ENCODE measurements at regions not wholly inside any gene's neighbourhood (a gene's known extent, or its start where the extent isn't known, plus 50 kb on each side); places are given as distances from the start of the nearest gene placed in this dataset.

DNA sequence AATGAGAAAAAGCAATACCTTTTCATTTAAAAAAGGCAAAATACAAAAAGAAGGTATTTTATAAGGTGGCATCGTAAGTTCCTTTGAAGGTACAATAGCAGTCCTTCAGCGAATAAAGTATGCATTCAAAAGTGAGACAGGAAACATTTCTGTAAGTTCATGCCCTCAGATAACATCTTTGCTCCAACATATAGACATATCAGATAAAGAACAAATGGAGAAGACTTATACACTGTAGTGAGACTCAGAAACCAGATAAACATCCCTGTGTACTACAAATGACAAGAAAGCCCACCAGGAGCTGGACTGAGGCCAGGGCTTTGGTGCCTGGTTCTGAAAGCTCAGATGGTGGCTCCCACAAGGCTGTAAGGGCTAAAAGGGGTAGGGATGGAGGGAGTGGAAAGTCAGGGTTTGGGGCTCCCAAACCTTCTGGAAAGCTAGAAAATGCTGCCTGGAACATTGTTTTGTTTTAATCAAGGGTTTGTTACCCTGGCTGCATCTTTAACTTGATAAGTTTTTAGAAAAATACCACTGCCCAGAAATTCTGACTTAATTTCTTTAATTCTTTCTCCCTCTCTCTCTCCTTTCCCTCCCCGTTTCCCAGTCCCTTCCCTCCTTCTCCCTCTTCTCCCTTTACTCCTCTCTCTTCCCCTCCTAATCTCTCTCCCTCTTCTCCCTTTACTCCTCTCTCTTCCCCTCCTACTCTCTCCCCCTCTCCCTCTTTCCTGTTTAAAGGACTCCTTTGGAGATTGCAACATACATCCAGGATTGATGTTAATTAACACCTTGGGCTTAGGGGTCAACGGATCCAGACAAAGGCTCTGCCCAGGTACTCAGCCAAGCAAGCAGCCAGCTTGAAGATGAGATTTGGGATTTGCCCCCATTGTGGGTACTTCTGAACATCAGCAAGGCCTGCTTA is 126.1 kb downstream of the AQP9 start:
- TF ChIP-seq, protein P1, sequence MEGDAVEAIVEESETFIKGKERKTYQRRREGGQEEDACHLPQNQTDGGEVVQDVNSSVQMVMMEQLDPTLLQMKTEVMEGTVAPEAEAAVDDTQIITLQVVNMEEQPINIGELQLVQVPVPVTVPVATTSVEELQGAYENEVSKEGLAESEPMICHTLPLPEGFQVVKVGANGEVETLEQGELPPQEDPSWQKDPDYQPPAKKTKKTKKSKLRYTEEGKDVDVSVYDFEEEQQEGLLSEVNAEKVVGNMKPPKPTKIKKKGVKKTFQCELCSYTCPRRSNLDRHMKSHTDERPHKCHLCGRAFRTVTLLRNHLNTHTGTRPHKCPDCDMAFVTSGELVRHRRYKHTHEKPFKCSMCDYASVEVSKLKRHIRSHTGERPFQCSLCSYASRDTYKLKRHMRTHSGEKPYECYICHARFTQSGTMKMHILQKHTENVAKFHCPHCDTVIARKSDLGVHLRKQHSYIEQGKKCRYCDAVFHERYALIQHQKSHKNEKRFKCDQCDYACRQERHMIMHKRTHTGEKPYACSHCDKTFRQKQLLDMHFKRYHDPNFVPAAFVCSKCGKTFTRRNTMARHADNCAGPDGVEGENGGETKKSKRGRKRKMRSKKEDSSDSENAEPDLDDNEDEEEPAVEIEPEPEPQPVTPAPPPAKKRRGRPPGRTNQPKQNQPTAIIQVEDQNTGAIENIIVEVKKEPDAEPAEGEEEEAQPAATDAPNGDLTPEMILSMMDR (IDR thresholded peaks at IDR 0.05): no peak
- no peak for TF ChIP-seq POLR2A (IDR thresholded peaks at IDR 0.05)
